Mesodermal cell (in vitro differentiated cells): ENCODE measurements at regions not wholly inside any gene's neighbourhood (a gene's known extent, or its start where the extent isn't known, plus 50 kb on each side); places are given as distances from the start of the nearest gene placed in this dataset.
"Not testable (repeated sequence)": the region's sequence is repeated elsewhere in the genome, so short reads cannot be mapped to it uniquely, and the experiment has no call there.

Experiments used
- H3K27ac ChIP-seq: 2 replicates; pipeline ENCODE4 v1.7.0; 2013; ENCODE audit warnings: mild to moderate bottlenecking, low read depth, low read length, moderate library complexity; ENCODE audit not compliant: severe bottlenecking
- H3K36me3 ChIP-seq: 2 replicates; pipeline ENCODE4 v1.7.1; 2013; ENCODE audit warnings: mild to moderate bottlenecking, low read length, moderate library complexity; ENCODE audit not compliant: control insufficient read depth, insufficient read depth
- H3K4me1 ChIP-seq: one replicate; pipeline ENCODE4 v1.7.1; 2013; ENCODE audit warnings: mild to moderate bottlenecking, low read length; ENCODE audit not compliant: insufficient read depth, control insufficient read depth, poor library complexity, severe bottlenecking
- H3K4me3 ChIP-seq: 2 replicates; pipeline ENCODE4 v1.7.0; 2013; ENCODE audit warnings: low read length, control low read depth, mild to moderate bottlenecking; ENCODE audit not compliant: insufficient read depth, poor library complexity, severe bottlenecking; ENCODE audit errors: extremely low read depth
- H3K9me3 ChIP-seq: 2 replicates; pipeline ENCODE4 v1.7.1; 2013; ENCODE audit warnings: mild to moderate bottlenecking, low read length, moderate library complexity; ENCODE audit not compliant: control insufficient read depth
- WGBS, 2 experiments: methylation state at CpG; one replicate each; pipeline ENCODE4 v1.1.5; 2013; ENCODE audit warnings: missing lambda C conversion rate in 2 of 2; ENCODE audit not compliant: insufficient coverage in 2 of 2; 5-methylcytosine and 5-hydroxymethylcytosine counted together

GRCh38 chr5:102635399-102635798, 119.7 kb upstream of the PAM start:
- not testable (repeated sequence) for H3K27ac ChIP-seq, H3K36me3 ChIP-seq, H3K4me1 ChIP-seq, H3K9me3 ChIP-seq, H3K4me3 ChIP-seq
- WGBS, 2 experiments, result no CpG with 5 or more reads among the region's 1 CpG

- Histone ChIP-seq H3K9me3 (peaks cover 8% of the 10 kb centered on the region), H3K4me3 (no peak overlapping the region), H3K4me1 (no peaks in the 10 kb centered on the region), H3K27ac (no peak overlapping the region), H3K36me3 (no peaks in the 10 kb centered on the region)
- WGBS, 2 experiments, result 89 to 92% methylated on average over 1 to 2 of the region's 3 CpGs
Observed at GRCh38 chr5:102638316-102638715, 116.8 kb upstream of the PAM start.

GRCh38 chr5:102638912-102639652, 116.0 kb upstream of the PAM start:
- Histone ChIP-seq H3K4me1 (no peaks in the 10 kb centered on the region), H3K36me3 (no peaks in the 10 kb centered on the region), H3K27ac (no peak overlapping the region), H3K9me3 (peaks cover 2% of the 10 kb centered on the region), H3K4me3 (no peak overlapping the region)
- WGBS, 2 experiments, result no CpG with 5 or more reads among the region's 2 CpGs

- WGBS, 2 experiments, result 63 to 100% methylated on average over 1 of the region's 1 CpG
- Histone ChIP-seq H3K9me3 (no peaks in the 10 kb centered on the region), H3K27ac (no peak overlapping the region)
Observed at GRCh38 chr5:102649731-102650130, 105.4 kb upstream of the PAM start.

GRCh38 chr5:102651466-102651865, 103.6 kb upstream of the PAM start:
- H3K36me3 ChIP-seq, result no peaks in the 10 kb centered on the region
- H3K4me3 ChIP-seq, result no peak overlapping the region
- 84 to 91% methylated on average over 2 to 3 of the region's 3 CpGs for WGBS, 2 experiments
- H3K9me3 ChIP-seq, result no peaks in the 10 kb centered on the region
- no peak overlapping the region for H3K27ac ChIP-seq
- no peaks in the 10 kb centered on the region for H3K4me1 ChIP-seq

More at GRCh38 chr5:102649731-102650130, 105.4 kb upstream of the PAM start:
- no peaks in the 10 kb centered on the region for H3K4me1 ChIP-seq
- H3K4me3 ChIP-seq, result no peak overlapping the region
- no peaks in the 10 kb centered on the region for H3K36me3 ChIP-seq

- Histone ChIP-seq H3K9me3 (no peaks in the 10 kb centered on the region), H3K4me1 (no peaks in the 10 kb centered on the region), H3K36me3 (no peaks in the 10 kb centered on the region), H3K4me3 (no peak overlapping the region), H3K27ac (no peak overlapping the region)
- 67% methylated on average over 1 of the region's 1 CpG; no CpG with 5 or more reads in 1 of the 2 experiments for WGBS, 2 experiments
Observed at GRCh38 chr5:102654559-102655349, 100.4 kb upstream of the PAM start.

- no CpG with 5 or more reads among the region's 2 CpGs for WGBS, 2 experiments
- Histone ChIP-seq H3K36me3 (no peaks in the 10 kb centered on the region), H3K4me3 (no peak overlapping the region), H3K27ac (no peak overlapping the region), H3K4me1 (no peaks in the 10 kb centered on the region), H3K9me3 (no peaks in the 10 kb centered on the region)
Observed at GRCh38 chr5:102659151-102659550, 96.0 kb upstream of the PAM start.

- H3K4me3 ChIP-seq, result no peak overlapping the region
- H3K36me3 ChIP-seq, result no peaks in the 10 kb centered on the region
- no CpG with 5 or more reads among the region's 2 CpGs for WGBS, 2 experiments
- no peaks in the 10 kb centered on the region for H3K4me1 ChIP-seq
- H3K9me3 ChIP-seq, result no peaks in the 10 kb centered on the region
- H3K27ac ChIP-seq, result no peak overlapping the region
Observed at GRCh38 chr5:102660111-102660510, 95.0 kb upstream of the PAM start.

- WGBS, 2 experiments, result 80% methylated on average over 1 of the region's 1 CpG; no CpG with 5 or more reads in 1 of the 2 experiments
Observed at GRCh38 chr5:102663749-102664530, 91.2 kb upstream of the PAM start.

GRCh38 chr5:102664616-102665335, 90.3 kb upstream of the PAM start:
- Histone ChIP-seq H3K36me3 (no peaks in the 10 kb centered on the region), H3K4me1 (no peaks in the 10 kb centered on the region), H3K4me3 (no peak overlapping the region), H3K27ac (peak overlapping the region; percentile 30), H3K9me3 (no peaks in the 10 kb centered on the region)
- WGBS, 2 experiments, result 60% methylated on average over 1 of the region's 4 CpGs; no CpG with 5 or more reads in 1 of the 2 experiments

More at GRCh38 chr5:102663749-102664530, 91.2 kb upstream of the PAM start:
- Histone ChIP-seq H3K4me1 (no peaks in the 10 kb centered on the region), H3K4me3 (no peak overlapping the region), H3K27ac (no peak overlapping the region), H3K9me3 (no peaks in the 10 kb centered on the region), H3K36me3 (no peaks in the 10 kb centered on the region)
